ENCODE measurements at regions not wholly inside any gene's neighbourhood (a gene's known extent, or its start where the extent isn't known, plus 50 kb on each side); places are given as distances from the start of the nearest gene placed in this dataset.

DNA sequence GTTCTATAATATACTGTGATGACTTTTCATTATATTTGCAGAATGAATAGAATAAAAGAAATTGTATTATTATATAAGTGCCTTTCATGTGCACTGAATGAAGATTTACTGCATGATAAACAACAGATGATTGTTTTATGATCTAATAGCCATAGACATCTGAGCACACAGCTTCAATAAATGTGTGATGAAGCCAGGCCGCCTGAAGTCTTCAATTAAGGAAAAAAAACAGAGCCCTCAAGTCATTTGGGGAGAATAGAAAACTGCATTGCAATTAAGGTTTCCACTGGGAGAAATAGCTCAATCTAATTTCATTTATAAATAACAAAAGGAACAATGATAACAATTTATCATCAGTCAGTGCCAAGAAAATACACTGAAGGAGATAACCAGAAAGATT is 955.2 kb downstream of the FSTL5 start:
- in situ Hi-C loops (cut with MboI; ENCODE audit: low sequenced_read_pairs), result no loop called here
- H4K20me1 ChIP-seq (ENCODE audit: insufficient read depth, low read length), result no peaks in the 10 kb centered on the region
- H3K27ac ChIP-seq (ENCODE audit: insufficient read depth, low read length), result no peak overlapping the region
- H3K18ac ChIP-seq (ENCODE audit: low read depth, low read length), result no peak overlapping the region
- H3K4me2 ChIP-seq (ENCODE audit: low read depth, low read length), result no peak overlapping the region
- H3K4me1 ChIP-seq (ENCODE audit: control insufficient read depth, insufficient read depth, low read length), result no peaks in the 10 kb centered on the region
- no peak overlapping the region for H2BK5ac ChIP-seq (ENCODE audit: low read depth, low read length, poor library complexity, severe bottlenecking)
- H2AK5ac ChIP-seq (ENCODE audit: low read depth, low read length), result no peak overlapping the region
- no peak overlapping the region for H3K14ac ChIP-seq (replicated peaks; ENCODE audit: low read depth, low read length)
- no peaks in the 10 kb centered on the region for H3K79me1 ChIP-seq (ENCODE audit: low read depth in 1 of 2, low read length in 2 of 2)
- ATAC-seq (ENCODE audit: low read depth) (no peak), DNase-seq (no peak)
- H2AK9ac ChIP-seq (replicated peaks; ENCODE audit: low read depth, low read length, poor library complexity), result no peak overlapping the region
- dilution Hi-C loops (cut with HindIII; ENCODE audit: low sequenced_read_pairs, unreplicated experiment), result no loop called here
- H3K4ac ChIP-seq (ENCODE audit: low read depth, low read length), result no peak overlapping the region
- WGBS, 2 experiments (ENCODE audit: extremely low coverage in 2 of 2, insufficient read length in 1 of 2), result no CpG with 5 or more reads among the region's 1 CpG
- no peaks in the 10 kb centered on the region for H3K9me1 ChIP-seq (ENCODE audit: insufficient read depth, low read length)
- no peak overlapping the region for H2BK20ac ChIP-seq (ENCODE audit: low read depth, low read length)
- intact Hi-C loops (cut with micrococcal nuclease), result no loop called here
- H3K9me3 ChIP-seq (ENCODE audit: control insufficient read depth, insufficient read depth, low read length), result peaks cover 3% of the 10 kb centered on the region; the same call in 1 of the 2 replicates
- H2AFZ ChIP-seq (replicated peaks; ENCODE audit: low read length, poor library complexity), result no peak overlapping the region
- H3K9ac ChIP-seq (ENCODE audit: low read depth, low read length), result no peak overlapping the region
- H4K5ac ChIP-seq (ENCODE audit: low read depth, low read length), result no peak overlapping the region
- H2BK15ac ChIP-seq (ENCODE audit: low read depth, low read length), result no peak overlapping the region
- H2BK120ac ChIP-seq (ENCODE audit: low read depth, low read length), result no peak overlapping the region
- no peak overlapping the region for H4K8ac ChIP-seq (ENCODE audit: low read depth in 2 of 2, low read length in 2 of 2)
- TF ChIP-seq CHD1 (IDR thresholded peaks at IDR 0.05; ENCODE audit: low read depth, low read length) (no peak), MAZ (IDR thresholded peaks at IDR 0.05; ENCODE audit: borderline replicate concordance, low read depth, low read length) (no peak), POLR2A (IDR thresholded peaks at IDR 0.05; ENCODE audit: low read depth, low read length) (no peak), FOS (IDR thresholded peaks at IDR 0.05; ENCODE audit: low read depth, low read length) (no peak), RAD21 (IDR thresholded peaks at IDR 0.05; ENCODE audit: low read length) (no peak), MXI1 (IDR thresholded peaks at IDR 0.05; ENCODE audit: borderline replicate concordance, low read depth, low read length) (no peak), CEBPB (IDR thresholded peaks at IDR 0.05; ENCODE audit: low read depth, low read length) (no peak), RCOR1 (IDR thresholded peaks at IDR 0.05; ENCODE audit: insufficient replicate concordance, low read length) (no peak), SMC3 (IDR thresholded peaks at IDR 0.05; ENCODE audit: low read depth, low read length) (no peak), MAFK (IDR thresholded peaks at IDR 0.05; ENCODE audit: low read depth, low read length) (no peak), RFX5 (IDR thresholded peaks at IDR 0.05; ENCODE audit: low read depth, low read length) (no peak), NFE2L2 (IDR thresholded peaks at IDR 0.05; ENCODE audit: low read depth, low read length) (no peak), BHLHE40 (IDR thresholded peaks at IDR 0.05; ENCODE audit: low read depth, low read length) (no peak)
- TF ChIP-seq, protein P1, sequence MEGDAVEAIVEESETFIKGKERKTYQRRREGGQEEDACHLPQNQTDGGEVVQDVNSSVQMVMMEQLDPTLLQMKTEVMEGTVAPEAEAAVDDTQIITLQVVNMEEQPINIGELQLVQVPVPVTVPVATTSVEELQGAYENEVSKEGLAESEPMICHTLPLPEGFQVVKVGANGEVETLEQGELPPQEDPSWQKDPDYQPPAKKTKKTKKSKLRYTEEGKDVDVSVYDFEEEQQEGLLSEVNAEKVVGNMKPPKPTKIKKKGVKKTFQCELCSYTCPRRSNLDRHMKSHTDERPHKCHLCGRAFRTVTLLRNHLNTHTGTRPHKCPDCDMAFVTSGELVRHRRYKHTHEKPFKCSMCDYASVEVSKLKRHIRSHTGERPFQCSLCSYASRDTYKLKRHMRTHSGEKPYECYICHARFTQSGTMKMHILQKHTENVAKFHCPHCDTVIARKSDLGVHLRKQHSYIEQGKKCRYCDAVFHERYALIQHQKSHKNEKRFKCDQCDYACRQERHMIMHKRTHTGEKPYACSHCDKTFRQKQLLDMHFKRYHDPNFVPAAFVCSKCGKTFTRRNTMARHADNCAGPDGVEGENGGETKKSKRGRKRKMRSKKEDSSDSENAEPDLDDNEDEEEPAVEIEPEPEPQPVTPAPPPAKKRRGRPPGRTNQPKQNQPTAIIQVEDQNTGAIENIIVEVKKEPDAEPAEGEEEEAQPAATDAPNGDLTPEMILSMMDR (conservative IDR thresholded peaks at IDR 0.05; ENCODE audit: low read depth, low read length), result no peak
- TF ChIP-seq, protein P2, sequence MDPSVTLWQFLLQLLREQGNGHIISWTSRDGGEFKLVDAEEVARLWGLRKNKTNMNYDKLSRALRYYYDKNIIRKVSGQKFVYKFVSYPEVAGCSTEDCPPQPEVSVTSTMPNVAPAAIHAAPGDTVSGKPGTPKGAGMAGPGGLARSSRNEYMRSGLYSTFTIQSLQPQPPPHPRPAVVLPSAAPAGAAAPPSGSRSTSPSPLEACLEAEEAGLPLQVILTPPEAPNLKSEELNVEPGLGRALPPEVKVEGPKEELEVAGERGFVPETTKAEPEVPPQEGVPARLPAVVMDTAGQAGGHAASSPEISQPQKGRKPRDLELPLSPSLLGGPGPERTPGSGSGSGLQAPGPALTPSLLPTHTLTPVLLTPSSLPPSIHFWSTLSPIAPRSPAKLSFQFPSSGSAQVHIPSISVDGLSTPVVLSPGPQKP (IDR thresholded peaks at IDR 0.05; ENCODE audit: borderline replicate concordance, low read depth, low read length), result no peak
- TF ChIP-seq, protein P3, sequence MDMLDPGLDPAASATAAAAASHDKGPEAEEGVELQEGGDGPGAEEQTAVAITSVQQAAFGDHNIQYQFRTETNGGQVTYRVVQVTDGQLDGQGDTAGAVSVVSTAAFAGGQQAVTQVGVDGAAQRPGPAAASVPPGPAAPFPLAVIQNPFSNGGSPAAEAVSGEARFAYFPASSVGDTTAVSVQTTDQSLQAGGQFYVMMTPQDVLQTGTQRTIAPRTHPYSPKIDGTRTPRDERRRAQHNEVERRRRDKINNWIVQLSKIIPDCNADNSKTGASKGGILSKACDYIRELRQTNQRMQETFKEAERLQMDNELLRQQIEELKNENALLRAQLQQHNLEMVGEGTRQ (IDR thresholded peaks at IDR 0.05; ENCODE audit: low read depth, low read length), result no peak
- H3K23ac ChIP-seq (ENCODE audit: low read depth, low read length), result no peak overlapping the region
- no peak overlapping the region for H3K4me3 ChIP-seq (ENCODE audit: insufficient read depth, low read depth, low read length)
- H3K27me3 ChIP-seq (ENCODE audit: control insufficient read depth, insufficient read depth, low read length), result no peaks in the 10 kb centered on the region
- BruUV-seq (replicated peaks), result no TSS peak
- ChIA-PET CTCF (interaction anchor here (0.7 kb wide), 1 partner anchor 17 kb away, joined by 3 read pairs; no protein-coding TSS in a partner anchor), POLR2A (ENCODE audit: unreplicated experiment) (no interaction called here)
- H4K91ac ChIP-seq (ENCODE audit: insufficient read depth, low read depth, low read length), result no peak overlapping the region
- no peak overlapping the region for H3K56ac ChIP-seq (ENCODE audit: extremely low read depth, insufficient read depth, low read length)
- H3K36me3 ChIP-seq (ENCODE audit: control insufficient read depth, insufficient read depth, low read length), result no peaks in the 10 kb centered on the region

Data from IMR-90 (cell line).